ENCODE measurements at regions not wholly inside any gene's neighbourhood (a gene's known extent, or its start where the extent isn't known, plus 50 kb on each side); places are given as distances from the start of the nearest gene placed in this dataset.

- POLR2A ChIA-PET (ENCODE audit: partially characterized antibody), result interaction anchor here (1.3 kb wide), 2 partner anchors 10 to 17 kb away, joined by 4 read pairs; no protein-coding TSS in a partner anchor
- H4K91ac ChIP-seq (replicated peaks; ENCODE audit: insufficient read length, low read length), result no peak overlapping the region
- no peaks in the 10 kb centered on the region for H3K36me3 ChIP-seq (ENCODE audit: control insufficient read depth in 2 of 4, insufficient read depth in 4 of 4, low read length in 3 of 4)
- H4K5ac ChIP-seq (ENCODE audit: insufficient read length, low read depth, low read length), result no peak overlapping the region
- no peaks in the 10 kb centered on the region for H3K79me2 ChIP-seq (ENCODE audit: control insufficient read depth in 1 of 2, insufficient read depth in 2 of 2, low read length in 2 of 2)
- H3K4me3 ChIP-seq (ENCODE audit: extremely low read depth in 1 of 4, insufficient read depth in 2 of 4, low read depth in 3 of 4, low read length in 4 of 4), result no peak overlapping the region
- no peak overlapping the region for H3K18ac ChIP-seq (ENCODE audit: extremely low read depth, low read length)
- no peaks in the 10 kb centered on the region for H3K79me1 ChIP-seq (ENCODE audit: low read depth, low read length)
- H3K4me2 ChIP-seq (ENCODE audit: insufficient read depth in 1 of 2, low read depth in 2 of 2, low read length in 2 of 2), result no peak overlapping the region
- no peak overlapping the region for H3K27ac ChIP-seq (ENCODE audit: low read depth, low read length)
- no peaks in the 10 kb centered on the region for H3K27me3 ChIP-seq (replicated peaks in 1 of 4; ENCODE audit: control insufficient read depth in 3 of 4, extremely low read depth in 1 of 4, insufficient read depth in 3 of 4, low read length in 3 of 4)
- FAIRE-seq, result no peak
- no peaks in the 10 kb centered on the region for H4K20me1 ChIP-seq (replicated peaks in 1 of 2; ENCODE audit: control insufficient read depth in 1 of 2, insufficient read depth in 2 of 2, low read length in 2 of 2)
- H2BK12ac ChIP-seq (ENCODE audit: low read depth, low read length), result no peak overlapping the region
- no peak for DNase-seq (ENCODE audit: low read depth in 1 of 2, low spot score in 2 of 2)
- H3K23ac ChIP-seq (ENCODE audit: insufficient read length), result no peak overlapping the region
- H3K56ac ChIP-seq (replicated peaks; ENCODE audit: insufficient read length, low read depth, low read length), result no peak overlapping the region
- H3K9me3 ChIP-seq (ENCODE audit: insufficient read depth in 2 of 2, low read depth in 1 of 2, low read length in 1 of 2), result no peaks in the 10 kb centered on the region
- WGBS, 2 experiments (ENCODE audit: extremely low coverage in 1 of 2, insufficient coverage in 1 of 2, insufficient read length in 1 of 2, insufficient replicate concordance in 2 of 2, low coverage in 1 of 2, low lambda C conversion rate in 2 of 2, missing lambda C conversion rate in 1 of 2), result 96% methylated on average over 4 of the region's 4 CpGs; no CpG with 5 or more reads in 1 of the 2 experiments
- CTCF ChIA-PET (ENCODE audit: partially characterized antibody), result interaction anchor here (1.0 to 4.3 kb wide), 8 partner anchors 8 to 374 kb away, joined by 3 to 20 read pairs (median 5); no protein-coding TSS in a partner anchor
- H2BK20ac ChIP-seq (ENCODE audit: low read length), result no peak overlapping the region
- H3K4ac ChIP-seq (replicated peaks; ENCODE audit: insufficient read length, low read depth, low read length), result no peak overlapping the region
- no peak overlapping the region for H2BK120ac ChIP-seq (replicated peaks; ENCODE audit: low read depth, low read length)
- H3K14ac ChIP-seq (ENCODE audit: insufficient read length), result no peak overlapping the region
- H2AFZ ChIP-seq (ENCODE audit: low read length), result no peak overlapping the region
- no peak overlapping the region for H2BK5ac ChIP-seq (ENCODE audit: low read depth, low read length)
- H2BK15ac ChIP-seq (ENCODE audit: low read length), result no peak overlapping the region
- TF ChIP-seq EP300 (IDR thresholded peaks at IDR 0.05; ENCODE audit: borderline replicate concordance in 1 of 2, low read depth in 2 of 2, low read length in 2 of 2), result no peak
- TF ChIP-seq SP2 (IDR thresholded peaks at IDR 0.05; ENCODE audit: low read length), result no peak
- TF ChIP-seq RBBP5 (IDR thresholded peaks at IDR 0.05; ENCODE audit: borderline replicate concordance, low read depth, low read length), result no peak
- TF ChIP-seq PHF8 (conservative IDR thresholded peaks at IDR 0.05; ENCODE audit: low read depth, low read length), result no peak
- TF ChIP-seq GTF2F1 (IDR thresholded peaks at IDR 0.05; ENCODE audit: borderline replicate concordance, low read depth, low read length), result no peak
- TF ChIP-seq SP1 (IDR thresholded peaks at IDR 0.05; ENCODE audit: low read depth, low read length), result no peak
- TF ChIP-seq POU5F1 (IDR thresholded peaks at IDR 0.05; ENCODE audit: low read depth, low read length), result no peak
- TF ChIP-seq CEBPB (IDR thresholded peaks at IDR 0.05; ENCODE audit: low read depth, low read length), result no peak
- no peak for TF ChIP-seq JUND (IDR thresholded peaks at IDR 0.05; ENCODE audit: low read length)
- no peak for TF ChIP-seq JUN (IDR thresholded peaks at IDR 0.05; ENCODE audit: low read depth, low read length)
- TF ChIP-seq ZNF274 (IDR thresholded peaks at IDR 0.05; ENCODE audit: borderline replicate concordance, extremely low read depth, low read length), result no peak
- no peak overlapping the region for H3K9ac ChIP-seq (replicated peaks in 1 of 4; ENCODE audit: extremely low read depth in 1 of 4, low read depth in 3 of 4, low read length in 3 of 4)
- no peak overlapping the region for H4K8ac ChIP-seq (ENCODE audit: extremely low read depth, insufficient read depth, low read length)
- H3K4me1 ChIP-seq (replicated peaks in 1 of 4; ENCODE audit: control insufficient read depth in 3 of 4, insufficient read depth in 4 of 4, low read length in 3 of 4), result peaks cover 3 to 10% (median 5%) of the 10 kb centered on the region in 4 experiments; a peak in 4 of 7 replicates
- no peak overlapping the region for H2AK5ac ChIP-seq (ENCODE audit: low read depth, low read length)
- H3K23me2 ChIP-seq (ENCODE audit: low read depth, low read length), result no peaks in the 10 kb centered on the region
These were observed 105.5 kb upstream of the PROK2 start for GRCh38 chr3:71890356-71890931.

Measured in H1 (cell line).